HUES64 (cell line): ENCODE measurements at regions not wholly inside any gene's neighbourhood (a gene's known extent, or its start where the extent isn't known, plus 50 kb on each side); places are given as distances from the start of the nearest gene placed in this dataset.
"Not testable (repeated sequence)": the region's sequence is repeated elsewhere in the genome, so short reads cannot be mapped to it uniquely, and the experiment has no call there.

ENCODE experiments used
- H3K27ac ChIP-seq: 2 replicates; pipeline ENCODE4 v1.7.0; 2013; ENCODE audit warnings: low read depth, low read length, inconsistent platforms
- H3K27me3 ChIP-seq: 2 replicates; pipeline ENCODE4 v1.6.1; 2013; ENCODE audit warnings: mild to moderate bottlenecking, low read length; ENCODE audit not compliant: insufficient read depth
- H3K36me3 ChIP-seq: 2 replicates; pipeline ENCODE4 v1.6.1; 2013; ENCODE audit warnings: mild to moderate bottlenecking, low read length; ENCODE audit not compliant: insufficient read depth
- H3K4me1 ChIP-seq: 2 replicates; pipeline ENCODE4 v1.6.1; 2013; ENCODE audit warnings: mild to moderate bottlenecking, low read length, moderate library complexity; ENCODE audit not compliant: insufficient read depth
- H3K4me3 ChIP-seq: 2 replicates; pipeline ENCODE4 v1.5.1; 2013; ENCODE audit warnings: mild to moderate bottlenecking, low read length, moderate library complexity
- H3K9ac ChIP-seq: 2 replicates; pipeline ENCODE4 v1.6.1; 2013; ENCODE audit warnings: mild to moderate bottlenecking, low read depth, low read length
- H3K9me3 ChIP-seq: 2 replicates; pipeline ENCODE4 v1.6.1; 2013; ENCODE audit warnings: low read depth, low read length; ENCODE audit not compliant: insufficient read depth
- WGBS: fragments of 150-250, 120-280 bp; methylation state at CpG from one replicate; pipeline ENCODE4 v1.1.7; 2013; ENCODE audit warnings: missing lambda C conversion rate; 5-methylcytosine and 5-hydroxymethylcytosine counted together

DNA sequence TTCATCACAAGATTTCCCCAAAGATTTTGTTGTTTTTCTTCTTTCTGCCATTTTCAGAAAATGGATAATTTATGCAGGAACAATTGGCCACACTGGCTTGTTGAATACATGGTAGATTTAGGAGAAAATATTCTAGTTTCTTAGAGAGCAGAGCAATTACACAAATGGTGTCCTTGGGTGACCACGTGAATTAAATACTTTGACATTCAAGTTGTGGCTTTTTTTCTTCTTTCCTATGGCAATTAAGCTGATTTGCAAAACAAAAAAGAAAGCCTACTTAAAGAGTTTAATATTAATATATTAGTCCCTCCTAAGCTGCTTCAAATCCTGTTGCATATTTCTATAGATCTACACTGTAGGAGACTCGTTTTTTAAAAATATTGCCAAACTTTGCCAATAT is 133.0 kb upstream of the HTR2C start:
- no CpG with 5 or more reads among the region's 2 CpGs for WGBS
- Histone ChIP-seq H3K4me3 (no peak overlapping the region), H3K9ac (no peak overlapping the region), H3K36me3 (no peaks in the 10 kb centered on the region), H3K9me3 (no peaks in the 10 kb centered on the region), H3K27ac (no peak overlapping the region), H3K4me1 (peaks cover 23% of the 10 kb centered on the region), H3K27me3 (peaks cover 19% of the 10 kb centered on the region)

DNA sequence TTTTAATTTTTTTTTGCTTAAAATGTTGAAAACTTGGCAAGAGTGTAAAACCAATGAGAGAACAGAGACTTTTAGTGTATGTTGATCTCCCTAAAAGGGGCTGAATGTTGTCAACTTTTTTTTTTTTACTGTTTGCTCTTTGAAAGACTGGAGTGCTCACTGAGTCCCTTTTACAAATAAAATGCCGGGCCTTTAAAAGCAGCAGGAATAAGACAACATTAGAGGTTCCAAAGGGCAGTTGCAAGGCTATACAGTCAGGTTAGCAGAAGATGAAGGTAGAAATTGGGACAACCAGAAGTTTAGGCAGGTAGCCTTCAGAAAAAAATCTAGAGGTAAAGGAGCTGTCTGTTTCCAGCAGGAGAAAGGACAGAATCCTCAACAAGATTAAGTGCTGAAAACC is 132.5 kb upstream of the HTR2C start:
- H3K36me3 ChIP-seq = no peaks in the 10 kb centered on the region
- H3K9ac ChIP-seq = no peak overlapping the region
- 6% methylated on average over 1 of the region's 1 CpG for WGBS
- peaks cover 23% of the 10 kb centered on the region for H3K4me1 ChIP-seq
- H3K27ac ChIP-seq = no peak overlapping the region
- H3K9me3 ChIP-seq = no peaks in the 10 kb centered on the region
- no peak overlapping the region for H3K4me3 ChIP-seq
- H3K27me3 ChIP-seq = peaks cover 19% of the 10 kb centered on the region

DNA sequence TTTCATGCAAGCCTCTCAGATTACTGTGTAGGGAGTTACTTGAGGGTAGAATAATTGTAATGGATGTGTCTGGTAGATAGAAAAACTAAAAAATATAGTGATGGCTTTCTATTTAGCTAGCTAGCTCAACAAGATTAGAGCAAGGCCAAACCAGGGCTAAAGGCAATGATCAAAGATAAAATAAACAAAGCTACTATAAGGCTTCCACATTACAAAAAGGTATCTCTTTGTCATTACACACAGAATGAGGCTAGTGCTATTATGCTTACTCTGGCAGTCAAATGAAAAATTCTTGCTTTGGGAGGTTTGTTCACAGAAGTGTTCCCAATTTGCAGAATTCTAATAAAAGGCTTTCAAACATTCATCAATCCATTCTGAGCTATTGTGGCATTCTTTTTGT is 121.6 kb upstream of the HTR2C start:
- Histone ChIP-seq H3K9me3 (no peaks in the 10 kb centered on the region), H3K36me3 (no peaks in the 10 kb centered on the region), H3K27ac (no peak overlapping the region), H3K4me3 (no peak overlapping the region), H3K4me1 (peaks cover 45% of the 10 kb centered on the region), H3K9ac (no peak overlapping the region), H3K27me3 (no peaks in the 10 kb centered on the region)

DNA sequence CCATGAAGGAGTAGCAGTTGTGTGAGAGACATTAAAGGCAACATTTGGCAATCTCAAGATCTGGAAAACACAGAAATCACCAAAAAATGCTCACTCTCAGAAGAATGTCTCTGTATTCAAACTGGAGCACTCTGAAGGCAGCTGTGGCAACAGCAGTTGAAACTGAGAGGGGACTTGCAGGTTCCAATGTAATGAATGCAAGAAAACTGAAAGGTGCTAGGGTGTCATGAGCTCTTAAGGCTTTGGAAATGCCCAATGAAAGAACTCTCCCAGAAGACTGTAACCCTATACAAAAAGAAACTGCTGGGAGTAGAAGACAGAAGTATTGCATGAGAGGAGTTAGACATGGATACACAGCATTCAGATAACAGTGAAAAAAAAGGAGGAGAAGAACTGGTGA is 118.2 kb upstream of the HTR2C start:
- Histone ChIP-seq H3K27ac (peak overlapping the region; percentile 67; the same call in 1 of the 2 replicates), H3K4me1 (peaks cover 45% of the 10 kb centered on the region), H3K4me3 (0 out of 2 replicates have a peak overlapping the region, but pooled peaks have one; percentile 16), H3K9me3 (no peaks in the 10 kb centered on the region), H3K36me3 (no peaks in the 10 kb centered on the region), H3K9ac (peak overlapping the region; percentile 40; the same call in 1 of the 2 replicates), H3K27me3 (no peaks in the 10 kb centered on the region)

DNA sequence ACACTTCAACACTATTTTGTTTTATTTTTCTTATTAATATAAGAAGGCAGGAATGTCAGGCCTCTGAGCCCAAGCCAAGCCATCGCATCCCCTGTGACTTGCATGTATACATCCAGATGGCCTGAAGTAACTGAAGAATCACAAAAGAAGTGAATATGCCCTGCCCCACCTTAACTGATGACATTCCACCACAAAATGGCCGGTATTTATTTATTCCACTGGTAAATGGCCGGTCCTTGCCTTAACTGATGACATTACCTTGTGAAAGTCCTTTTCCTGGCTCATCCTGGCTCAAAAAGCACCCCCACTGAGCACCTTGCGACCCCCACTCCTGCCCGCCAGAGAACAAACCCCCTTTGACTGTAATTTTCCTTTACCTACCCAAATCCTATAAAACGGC is 111.9 kb upstream of the HTR2C start:
- peak overlapping the region; percentile 93; the same call in 1 of the 2 replicates for H3K27ac ChIP-seq
- H3K36me3 ChIP-seq, H3K9ac ChIP-seq, H3K9me3 ChIP-seq, H3K27me3 ChIP-seq, H3K4me3 ChIP-seq: not testable (repeated sequence)
- whole genome bisulfite sequencing = 29% methylated on average over 5 of the region's 6 CpGs
- H3K4me1 ChIP-seq = peaks cover 13% of the 10 kb centered on the region

DNA sequence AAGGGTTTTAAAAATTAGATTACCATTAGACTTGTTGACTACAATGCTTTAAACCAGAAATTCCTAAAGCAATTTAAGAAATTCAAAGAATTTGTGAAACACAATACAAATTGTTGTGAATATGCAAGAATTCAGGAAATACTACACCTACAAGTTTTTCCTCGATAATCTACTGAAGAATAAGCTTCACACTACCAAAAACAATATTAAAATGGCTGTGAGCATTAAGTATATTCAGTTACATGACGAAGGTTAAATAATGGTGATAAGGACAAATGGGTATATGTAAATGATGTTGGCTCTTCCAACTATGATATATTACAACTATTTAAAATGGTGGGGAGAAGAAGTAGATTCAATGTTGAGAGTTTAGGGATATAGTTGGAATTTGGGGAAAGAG is 111.1 kb upstream of the HTR2C start:
- no peaks in the 10 kb centered on the region for H3K27me3 ChIP-seq
- H3K9me3 ChIP-seq = no peaks in the 10 kb centered on the region
- H3K27ac ChIP-seq = peak overlapping the region; percentile 93; the same call in 1 of the 2 replicates
- H3K9ac ChIP-seq = peak overlapping the region; percentile 66
- no CpG with 5 or more reads among the region's 2 CpGs for WGBS
- peaks cover 4% of the 10 kb centered on the region; the same call in 1 of the 2 replicates for H3K36me3 ChIP-seq
- H3K4me1 ChIP-seq = peaks cover 13% of the 10 kb centered on the region
- no peak overlapping the region for H3K4me3 ChIP-seq

DNA sequence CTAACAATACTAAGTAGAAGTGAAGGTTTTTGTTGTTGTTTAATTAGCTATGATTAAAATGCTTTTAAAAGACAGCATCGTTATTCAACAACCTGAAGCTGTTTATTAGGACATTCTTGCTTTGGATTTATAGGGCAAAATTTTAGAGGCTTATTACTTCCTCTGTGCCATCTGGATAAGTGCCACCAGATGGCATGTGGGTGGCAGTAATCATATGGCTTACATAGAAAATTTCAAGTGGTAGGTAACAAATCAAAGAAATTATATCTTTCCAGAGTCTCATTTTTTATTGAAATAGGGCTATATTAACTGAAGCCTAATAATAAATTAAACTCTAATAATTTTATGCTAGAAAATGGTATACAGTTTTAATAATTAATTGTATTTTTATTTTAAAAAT is 83.3 kb upstream of the HTR2C start:
- Histone ChIP-seq H3K9me3 (no peaks in the 10 kb centered on the region), H3K4me1 (no peaks in the 10 kb centered on the region), H3K27me3 (no peaks in the 10 kb centered on the region), H3K27ac (no peak overlapping the region), H3K4me3 (no peak overlapping the region), H3K9ac (no peak overlapping the region), H3K36me3 (no peaks in the 10 kb centered on the region)
- WGBS = 100% methylated on average over 1 of the region's 1 CpG

DNA sequence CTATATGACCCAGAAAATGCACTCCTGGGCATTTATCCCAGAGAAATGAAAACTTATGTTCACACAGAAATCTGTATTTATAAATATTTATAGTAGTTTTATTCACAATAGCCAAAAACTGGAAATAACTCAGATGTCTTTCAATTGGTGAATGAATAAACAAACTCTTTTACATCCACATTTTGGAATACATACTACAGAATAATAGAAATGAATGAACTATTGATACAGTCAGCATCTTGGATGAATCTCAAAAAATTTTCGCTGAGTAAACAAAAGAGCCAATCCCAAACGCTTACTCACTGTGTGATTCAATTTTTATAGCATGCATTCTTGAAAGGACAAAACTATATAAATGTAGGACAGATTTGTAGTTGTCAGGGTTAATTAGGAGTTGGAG is 75.1 kb upstream of the HTR2C start:
- H3K9me3 ChIP-seq = no peaks in the 10 kb centered on the region
- WGBS = 100% methylated on average over 2 of the region's 2 CpGs
- no peaks in the 10 kb centered on the region for H3K36me3 ChIP-seq
- H3K4me3 ChIP-seq = no peak overlapping the region
- no peaks in the 10 kb centered on the region for H3K27me3 ChIP-seq
- H3K27ac ChIP-seq = no peak overlapping the region
- no peaks in the 10 kb centered on the region for H3K4me1 ChIP-seq
- H3K9ac ChIP-seq = no peak overlapping the region

DNA sequence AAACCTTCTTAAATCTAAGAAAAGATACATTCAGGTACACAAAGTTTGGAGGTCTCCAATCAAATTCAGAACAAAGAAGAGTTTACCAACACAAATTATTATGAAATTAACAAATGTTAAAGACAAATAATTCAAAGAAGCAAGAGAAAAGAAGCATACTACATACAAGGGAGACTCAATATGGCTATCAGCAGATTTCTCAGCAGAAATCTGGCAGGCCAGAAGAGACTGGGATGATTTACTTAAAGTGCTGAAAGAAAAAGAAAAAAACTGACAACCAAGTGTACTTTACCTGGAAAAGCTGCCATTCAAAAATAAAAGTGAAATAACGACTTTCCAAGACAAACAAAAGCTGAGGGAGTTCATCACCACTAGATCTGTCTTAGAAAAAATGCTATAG is 64.4 kb upstream of the HTR2C start:
- H3K4me3 ChIP-seq = no peak overlapping the region
- WGBS = 80% methylated on average over 1 of the region's 1 CpG
- H3K27ac ChIP-seq = no peak overlapping the region
- H3K36me3 ChIP-seq = no peaks in the 10 kb centered on the region
- H3K27me3 ChIP-seq = no peaks in the 10 kb centered on the region
- H3K9me3 ChIP-seq = peaks cover 8% of the 10 kb centered on the region; the same call in 1 of the 2 replicates
- H3K9ac ChIP-seq = no peak overlapping the region
- no peaks in the 10 kb centered on the region for H3K4me1 ChIP-seq

DNA sequence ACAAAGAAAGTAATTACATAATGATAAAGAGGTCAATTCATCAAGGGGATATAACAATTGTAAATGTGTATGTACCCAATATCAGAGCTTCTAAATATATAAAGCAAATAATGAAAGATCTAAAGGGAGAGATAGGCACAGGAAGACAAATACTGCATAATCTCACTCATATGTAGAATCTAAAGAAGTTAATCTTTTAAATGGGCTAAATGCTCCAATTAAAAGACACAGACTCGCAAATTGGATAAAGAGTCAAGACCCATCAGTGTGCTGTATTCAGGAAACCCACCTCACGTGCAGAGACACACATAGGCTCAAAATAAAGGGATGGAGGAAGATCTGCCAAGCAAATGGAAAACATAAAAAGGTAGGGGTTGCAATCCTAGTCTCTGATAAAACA is 63.2 kb upstream of the HTR2C start:
- WGBS = no CpG with 5 or more reads among the region's 2 CpGs

DNA sequence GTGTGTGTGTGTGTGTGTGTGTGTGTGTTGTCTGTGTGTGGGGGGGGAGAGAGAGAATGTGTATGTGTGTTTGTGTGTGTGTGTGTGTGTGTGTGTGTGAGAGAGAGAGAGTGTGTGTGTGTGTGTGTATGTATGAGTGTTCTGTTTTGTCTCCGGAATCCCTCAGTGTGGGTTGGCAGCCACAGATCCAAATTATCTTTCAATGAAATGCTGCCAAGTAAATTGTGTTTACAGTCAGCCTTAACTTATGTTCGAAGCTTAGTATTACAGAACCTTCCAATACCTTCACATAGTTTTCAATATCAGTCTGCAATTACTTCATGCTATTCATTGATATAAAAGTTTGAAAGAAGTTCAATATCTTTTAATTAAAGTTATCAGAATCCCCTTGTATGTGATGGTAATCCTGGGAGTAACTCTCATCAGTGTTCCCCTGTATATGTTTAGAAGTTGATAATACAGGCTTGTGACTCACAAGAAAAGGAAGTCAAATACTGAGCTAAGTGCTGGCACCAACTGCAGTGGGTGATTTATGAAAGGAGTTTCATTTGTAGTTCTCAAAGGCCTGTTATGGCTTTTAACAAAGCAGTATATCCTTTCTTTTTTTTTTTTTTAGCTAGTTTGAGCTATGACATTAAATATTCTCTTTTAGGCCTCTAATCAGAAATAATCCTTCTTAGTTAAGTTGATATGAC is 51.6 kb upstream of the HTR2C start:
- Histone ChIP-seq H3K9ac (no peak overlapping the region), H3K4me1 (no peaks in the 10 kb centered on the region), H3K27ac (no peak overlapping the region), H3K4me3 (no peak overlapping the region), H3K27me3 (no peaks in the 10 kb centered on the region), H3K36me3 (no peaks in the 10 kb centered on the region), H3K9me3 (no peaks in the 10 kb centered on the region)
- WGBS = 100% methylated on average over 2 of the region's 2 CpGs

More for the DNA sequence above, 63.2 kb upstream of the HTR2C start:
- not testable (repeated sequence) for H3K4me1 ChIP-seq, H3K36me3 ChIP-seq, H3K9me3 ChIP-seq, H3K27me3 ChIP-seq, H3K9ac ChIP-seq, H3K4me3 ChIP-seq, H3K27ac ChIP-seq
